ENCODE measurements at regions not wholly inside any gene's neighbourhood (a gene's known extent, or its start where the extent isn't known, plus 50 kb on each side); places are given as distances from the start of the nearest gene placed in this dataset.
A peak's percentile ranks its signal among the peaks of the same experiment; 100 is the strongest.

DNA sequence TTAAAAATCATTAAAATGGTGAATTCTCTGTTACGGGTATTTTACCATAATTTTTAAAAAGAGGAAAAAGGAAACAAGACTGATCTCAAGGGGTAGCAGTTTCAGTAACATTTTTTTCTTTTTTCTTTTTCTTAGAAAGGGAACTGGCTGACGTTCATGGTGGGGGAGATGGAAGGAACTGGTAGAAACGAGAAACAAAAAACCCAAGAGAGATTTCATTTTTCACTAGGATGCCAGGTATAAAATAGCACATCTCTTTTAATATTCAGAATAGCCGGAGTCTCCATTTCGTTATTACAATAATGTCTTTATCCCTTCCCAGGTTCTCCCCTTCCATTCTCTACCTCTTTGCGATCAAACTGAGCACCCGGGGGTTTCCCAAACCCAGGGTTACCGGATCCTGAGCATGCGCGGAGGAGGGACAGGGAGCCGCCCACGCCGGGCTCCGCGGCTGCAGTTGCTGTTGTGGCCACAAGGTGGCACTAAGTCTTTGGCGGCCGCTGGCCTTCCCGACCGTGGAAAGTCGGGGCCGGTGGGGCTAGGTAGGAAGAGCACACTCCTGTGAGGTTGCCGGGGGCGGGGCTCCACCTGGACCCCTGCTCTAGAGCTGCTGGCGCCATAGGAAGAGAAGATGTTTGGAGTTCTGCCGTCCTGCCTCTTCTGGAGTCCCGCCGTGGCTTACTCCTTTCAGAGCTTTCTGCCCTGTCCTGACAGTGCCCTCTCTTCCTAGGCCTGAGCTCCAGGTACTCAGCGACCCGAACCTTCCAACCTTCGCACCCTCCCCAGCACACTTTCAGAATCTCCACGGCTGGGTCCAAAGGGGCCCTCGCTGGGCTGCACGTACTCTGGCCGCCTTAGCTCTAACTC is 146.8 kb downstream of the SH3BGRL2 start (continued):
- TF ChIP-seq FOXP1 (IDR thresholded peaks at IDR 0.05) (no peak), FOXP1 (CRISPR knock-in tag; IDR thresholded peaks at IDR 0.05) (no peak), NFE2 (CRISPR knock-in tag; IDR thresholded peaks at IDR 0.05) (no peak), PAWR (CRISPR knock-in tag; IDR thresholded peaks at IDR 0.05; ENCODE audit: borderline replicate concordance) (no peak), ETV6 (CRISPR knock-in tag; conservative IDR thresholded peaks at IDR 0.05) (0 out of 2 replicates have a peak, but pooled peaks have one; percentile 23), JDP2 (CRISPR knock-in tag; IDR thresholded peaks at IDR 0.05; ENCODE audit: borderline replicate concordance) (no peak), RARA (CRISPR knock-in tag; IDR thresholded peaks at IDR 0.05) (no peak), SETDB1 (CRISPR knock-in tag; IDR thresholded peaks at IDR 0.05; ENCODE audit: borderline replicate concordance) (no peak), ZBTB20 (CRISPR knock-in tag; IDR thresholded peaks at IDR 0.05; ENCODE audit: borderline replicate concordance, low read depth) (no peak), ZFP90 (CRISPR knock-in tag; IDR thresholded peaks at IDR 0.05; ENCODE audit: borderline replicate concordance) (0 out of 2 replicates have a peak, but pooled peaks have one; percentile 41), ELF3 (CRISPR knock-in tag; IDR thresholded peaks at IDR 0.05) (0 out of 2 replicates have a peak, but pooled peaks have one; percentile 33), ZNF256 (CRISPR knock-in tag; conservative IDR thresholded peaks at IDR 0.05) (no peak), ZFY (CRISPR knock-in tag; IDR thresholded peaks at IDR 0.05) (peak; percentile 63; the same call in 1 of the 2 replicates), MXD4 (CRISPR knock-in tag; IDR thresholded peaks at IDR 0.05) (0 out of 2 replicates have a peak, but pooled peaks have one; percentile 43), KDM2A (CRISPR knock-in tag; IDR thresholded peaks at IDR 0.05; ENCODE audit: borderline replicate concordance, low read depth) (peak; percentile 69; the same call in 1 of the 2 replicates), ZNF224 (CRISPR knock-in tag; IDR thresholded peaks at IDR 0.05) (no peak), RAD21 (CRISPR knock-in tag; IDR thresholded peaks at IDR 0.05) (peak; percentile 65), STAG1 (CRISPR knock-in tag; IDR thresholded peaks at IDR 0.05) (peak; percentile 74), NR3C1 (CRISPR knock-in tag; IDR thresholded peaks at IDR 0.05) (no peak), ZNF30 (CRISPR knock-in tag; IDR thresholded peaks at IDR 0.05) (no peak), HOXA3 (CRISPR knock-in tag; IDR thresholded peaks at IDR 0.05) (0 out of 2 replicates have a peak, but pooled peaks have one; percentile 24), NR2F6 (IDR thresholded peaks at IDR 0.05) (no peak), NR2F6 (CRISPR knock-in tag; IDR thresholded peaks at IDR 0.05) (no peak), ZNF747 (CRISPR knock-in tag; IDR thresholded peaks at IDR 0.05; ENCODE audit: borderline replicate concordance) (no peak), ZNF441 (CRISPR knock-in tag; IDR thresholded peaks at IDR 0.05; ENCODE audit: borderline replicate concordance) (peak; percentile 56; the same call in 1 of the 2 replicates), MED8 (CRISPR knock-in tag; IDR thresholded peaks at IDR 0.05; ENCODE audit: insufficient replicate concordance) (no peak)
- TF ChIP-seq, protein P1, sequence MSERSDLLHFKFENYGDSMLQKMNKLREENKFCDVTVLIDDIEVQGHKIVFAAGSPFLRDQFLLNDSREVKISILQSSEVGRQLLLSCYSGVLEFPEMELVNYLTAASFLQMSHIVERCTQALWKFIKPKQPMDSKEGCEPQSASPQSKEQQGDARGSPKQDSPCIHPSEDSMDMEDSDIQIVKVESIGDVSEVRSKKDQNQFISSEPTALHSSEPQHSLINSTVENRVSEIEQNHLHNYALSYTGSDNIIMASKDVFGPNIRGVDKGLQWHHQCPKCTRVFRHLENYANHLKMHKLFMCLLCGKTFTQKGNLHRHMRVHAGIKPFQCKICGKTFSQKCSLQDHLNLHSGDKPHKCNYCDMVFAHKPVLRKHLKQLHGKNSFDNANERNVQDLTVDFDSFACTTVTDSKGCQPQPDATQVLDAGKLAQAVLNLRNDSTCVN (CRISPR knock-in tag; IDR thresholded peaks at IDR 0.05; ENCODE audit: borderline replicate concordance): no peak
- TF ChIP-seq, protein P2, sequence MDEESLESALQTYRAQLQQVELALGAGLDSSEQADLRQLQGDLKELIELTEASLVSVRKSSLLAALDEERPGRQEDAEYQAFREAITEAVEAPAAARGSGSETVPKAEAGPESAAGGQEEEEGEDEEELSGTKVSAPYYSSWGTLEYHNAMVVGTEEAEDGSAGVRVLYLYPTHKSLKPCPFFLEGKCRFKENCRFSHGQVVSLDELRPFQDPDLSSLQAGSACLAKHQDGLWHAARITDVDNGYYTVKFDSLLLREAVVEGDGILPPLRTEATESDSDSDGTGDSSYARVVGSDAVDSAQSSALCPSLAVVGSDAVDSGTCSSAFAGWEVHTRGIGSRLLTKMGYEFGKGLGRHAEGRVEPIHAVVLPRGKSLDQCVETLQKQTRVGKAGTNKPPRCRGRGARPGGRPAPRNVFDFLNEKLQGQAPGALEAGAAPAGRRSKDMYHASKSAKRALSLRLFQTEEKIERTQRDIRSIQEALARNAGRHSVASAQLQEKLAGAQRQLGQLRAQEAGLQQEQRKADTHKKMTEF (CRISPR knock-in tag; IDR thresholded peaks at IDR 0.05): 0 out of 2 replicates have a peak, but pooled peaks have one; percentile 18
- TF ChIP-seq, protein P3, sequence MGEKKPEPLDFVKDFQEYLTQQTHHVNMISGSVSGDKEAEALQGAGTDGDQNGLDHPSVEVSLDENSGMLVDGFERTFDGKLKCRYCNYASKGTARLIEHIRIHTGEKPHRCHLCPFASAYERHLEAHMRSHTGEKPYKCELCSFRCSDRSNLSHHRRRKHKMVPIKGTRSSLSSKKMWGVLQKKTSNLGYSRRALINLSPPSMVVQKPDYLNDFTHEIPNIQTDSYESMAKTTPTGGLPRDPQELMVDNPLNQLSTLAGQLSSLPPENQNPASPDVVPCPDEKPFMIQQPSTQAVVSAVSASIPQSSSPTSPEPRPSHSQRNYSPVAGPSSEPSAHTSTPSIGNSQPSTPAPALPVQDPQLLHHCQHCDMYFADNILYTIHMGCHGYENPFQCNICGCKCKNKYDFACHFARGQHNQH (CRISPR knock-in tag; IDR thresholded peaks at IDR 0.05): peak; percentile 53; the same call in 1 of the 2 replicates

Data from HepG2 (cell line).